ENCODE measurements at regions not wholly inside any gene's neighbourhood (a gene's known extent, or its start where the extent isn't known, plus 50 kb on each side); places are given as distances from the start of the nearest gene placed in this dataset.

DNA sequence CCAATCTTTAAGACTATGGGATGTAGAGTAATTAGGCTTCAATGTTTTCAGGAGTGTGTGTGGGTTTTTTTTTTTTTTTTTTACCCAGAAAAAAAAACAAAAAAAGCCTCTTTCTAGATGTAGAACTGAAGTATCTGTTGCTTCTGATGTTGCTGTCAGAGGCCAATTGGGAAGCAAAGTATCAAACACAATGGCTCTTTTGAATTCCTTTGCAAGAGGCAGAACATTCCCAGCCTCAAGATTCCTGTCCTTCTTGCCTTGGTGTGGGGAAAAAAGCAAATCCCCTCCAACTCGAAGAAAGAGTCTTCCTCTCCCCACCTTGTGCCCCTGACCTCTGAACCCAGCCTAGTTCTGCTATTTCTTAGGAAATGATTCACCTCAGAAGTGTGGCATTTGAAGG, 55.4 kb upstream of the LMO4 start:
- intact Hi-C loops (cut with micrococcal nuclease) (no loop called here), in situ Hi-C loops (cut with MboI) (no loop called here)
- Histone ChIP-seq H3K9me3 (replicated peaks; ENCODE audit: control insufficient read depth, insufficient read depth, low read depth, low read length) (no peaks in the 10 kb centered on the region), H4K20me1 (replicated peaks; ENCODE audit: control insufficient read depth, insufficient read depth, low read length) (no peaks in the 10 kb centered on the region), H3K9ac (ENCODE audit: insufficient read depth in 1 of 2, low read depth in 2 of 2, low read length in 2 of 2) (no peak overlapping the region), H3K36me3 (ENCODE audit: control insufficient read depth, insufficient read depth, low read length) (no peaks in the 10 kb centered on the region), H3K4me1 (replicated peaks in 1 of 2; ENCODE audit: control insufficient read depth in 2 of 2, insufficient read depth in 2 of 2, low read length in 2 of 2) (no peaks in the 10 kb centered on the region), H3K27ac (ENCODE audit: extremely low read depth, low read depth, low read length) (no peak overlapping the region), H3K79me2 (ENCODE audit: control insufficient read depth, insufficient read depth, low read length) (no peaks in the 10 kb centered on the region), H3K4me3 (no peak overlapping the region), H3K27me3 (ENCODE audit: control insufficient read depth in 2 of 2, insufficient read depth in 2 of 2, low read length in 2 of 2) (peaks cover 0 to 10% of the 10 kb centered on the region in 2 experiments; a peak in 3 of 5 replicates), H2AFZ (ENCODE audit: low read depth, low read length) (no peak overlapping the region), H3K9me1 (ENCODE audit: control insufficient read depth, insufficient read depth, low read length) (no peaks in the 10 kb centered on the region), H3K4me2 (ENCODE audit: insufficient read depth, low read length) (no peak overlapping the region)
- 0% methylated on average over 1 of the region's 1 CpG for WGBS (ENCODE audit: insufficient coverage, low coverage, missing lambda C conversion rate)
- FAIRE-seq, result no peak
- no peak for ATAC-seq
- no peak for DNase-seq (ENCODE audit: extremely low read depth in 1 of 4, low spot score in 3 of 4)
- BruUV-seq (replicated peaks), result no TSS peak
- CTCF ChIA-PET (ENCODE audit: low intra/inter-chr PET ratio), result no interaction called here
- POLR2A ChIA-PET, result no interaction called here
- TF ChIP-seq ESRRA (IDR thresholded peaks at IDR 0.05; ENCODE audit: borderline replicate concordance, low read depth) (no peak), TSC22D4 (tag; IDR thresholded peaks at IDR 0.05) (no peak)
- TF ChIP-seq, protein P1, sequence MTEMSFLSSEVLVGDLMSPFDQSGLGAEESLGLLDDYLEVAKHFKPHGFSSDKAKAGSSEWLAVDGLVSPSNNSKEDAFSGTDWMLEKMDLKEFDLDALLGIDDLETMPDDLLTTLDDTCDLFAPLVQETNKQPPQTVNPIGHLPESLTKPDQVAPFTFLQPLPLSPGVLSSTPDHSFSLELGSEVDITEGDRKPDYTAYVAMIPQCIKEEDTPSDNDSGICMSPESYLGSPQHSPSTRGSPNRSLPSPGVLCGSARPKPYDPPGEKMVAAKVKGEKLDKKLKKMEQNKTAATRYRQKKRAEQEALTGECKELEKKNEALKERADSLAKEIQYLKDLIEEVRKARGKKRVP (CRISPR knock-in tag; IDR thresholded peaks at IDR 0.05), result no peak

DNA sequence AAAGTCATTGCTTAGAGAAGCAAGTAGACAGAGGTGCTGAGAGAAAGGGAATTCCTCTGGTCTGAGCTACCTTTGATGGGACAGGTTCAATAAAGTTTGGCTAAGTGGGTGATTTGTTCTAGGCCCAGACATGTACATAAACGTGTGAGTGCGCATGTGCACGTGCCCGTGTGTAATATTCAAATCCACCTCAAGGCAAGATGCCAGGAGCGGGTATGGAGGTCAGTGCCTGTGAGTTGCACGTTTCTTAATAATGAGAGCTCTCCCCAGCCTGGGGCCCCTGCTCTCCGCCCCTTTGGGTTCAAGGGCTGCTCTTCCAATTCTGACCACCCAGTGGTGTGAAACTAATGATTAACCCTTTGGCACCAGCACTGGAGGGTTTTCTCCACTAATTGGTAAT, 53.8 kb upstream of the LMO4 start:
- Histone ChIP-seq H3K27me3 (ENCODE audit: control insufficient read depth in 2 of 2, insufficient read depth in 2 of 2, low read length in 2 of 2) (peaks cover 0 to 10% of the 10 kb centered on the region in 2 experiments; a peak in 3 of 5 replicates), H3K9me1 (ENCODE audit: control insufficient read depth, insufficient read depth, low read length) (no peaks in the 10 kb centered on the region), H3K4me1 (replicated peaks in 1 of 2; ENCODE audit: control insufficient read depth in 2 of 2, insufficient read depth in 2 of 2, low read length in 2 of 2) (no peaks in the 10 kb centered on the region), H3K4me3 (no peak overlapping the region), H3K27ac (ENCODE audit: extremely low read depth, low read depth, low read length) (no peak overlapping the region), H3K9me3 (replicated peaks; ENCODE audit: control insufficient read depth, insufficient read depth, low read depth, low read length) (no peaks in the 10 kb centered on the region), H4K20me1 (replicated peaks; ENCODE audit: control insufficient read depth, insufficient read depth, low read length) (no peaks in the 10 kb centered on the region), H2AFZ (ENCODE audit: low read depth, low read length) (no peak overlapping the region), H3K9ac (ENCODE audit: insufficient read depth in 1 of 2, low read depth in 2 of 2, low read length in 2 of 2) (no peak overlapping the region), H3K4me2 (ENCODE audit: insufficient read depth, low read length) (no peak overlapping the region), H3K36me3 (ENCODE audit: control insufficient read depth, insufficient read depth, low read length) (no peaks in the 10 kb centered on the region), H3K79me2 (ENCODE audit: control insufficient read depth, insufficient read depth, low read length) (no peaks in the 10 kb centered on the region)
- intact Hi-C loops (cut with micrococcal nuclease) (no loop called here), in situ Hi-C loops (cut with MboI) (loop anchor here (25.0 kb wide), 1 partner anchor 662 kb away; no protein-coding TSS in a partner anchor)
- ChIA-PET POLR2A (interaction anchor here (0.6 to 0.8 kb wide), 2 partner anchors 10 to 39 kb away, joined by 3 to 4 read pairs; no protein-coding TSS in a partner anchor), CTCF (ENCODE audit: low intra/inter-chr PET ratio) (interaction anchor here (0.7 kb wide), 1 partner anchor 123 kb away, joined by 4 read pairs; no protein-coding TSS in a partner anchor)
- 2% methylated on average over 7 of the region's 7 CpGs for WGBS (ENCODE audit: insufficient coverage, low coverage, missing lambda C conversion rate)
- DNase-seq (ENCODE audit: extremely low read depth in 1 of 4, low spot score in 3 of 4) (no peak), ATAC-seq (no peak), FAIRE-seq (no peak)
- BruUV-seq (replicated peaks), result no TSS peak
- TF ChIP-seq NRF1 (conservative IDR thresholded peaks at IDR 0.05 in 1 of 2, IDR thresholded peaks at IDR 0.05 in 1 of 2), result peak; percentile 29 to 43; a peak in 3 of 4 replicates
- TF ChIP-seq, protein P2, sequence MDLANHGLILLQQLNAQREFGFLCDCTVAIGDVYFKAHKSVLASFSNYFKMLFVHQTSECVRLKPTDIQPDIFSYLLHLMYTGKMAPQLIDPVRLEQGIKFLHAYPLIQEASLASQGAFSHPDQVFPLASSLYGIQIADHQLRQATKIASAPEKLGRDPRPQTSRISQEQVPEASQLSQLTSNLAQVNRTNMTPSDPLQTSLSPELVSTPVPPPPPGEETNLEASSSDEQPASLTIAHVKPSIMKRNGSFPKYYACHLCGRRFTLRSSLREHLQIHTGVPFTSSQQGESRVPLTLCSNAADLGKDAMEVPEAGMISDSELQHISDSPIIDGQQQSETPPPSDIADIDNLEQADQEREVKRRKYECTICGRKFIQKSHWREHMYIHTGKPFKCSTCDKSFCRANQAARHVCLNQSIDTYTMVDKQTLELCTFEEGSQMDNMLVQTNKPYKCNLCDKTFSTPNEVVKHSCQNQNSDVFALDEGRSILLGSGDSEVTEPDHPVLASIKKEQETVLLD (IDR thresholded peaks at IDR 0.05), result no peak
